NCI-H2171 treated with DMSO at 0.1 percent for 48 hours (cell line): ENCODE measurements at regions not wholly inside any gene's neighbourhood (a gene's known extent, or its start where the extent isn't known, plus 50 kb on each side); places are given as distances from the start of the nearest gene placed in this dataset.
"Not testable (repeated sequence)": the region's sequence is repeated elsewhere in the genome, so short reads cannot be mapped to it uniquely, and the experiment has no call there.

Source experiments
- DNase-seq: peaks from one replicate; lab custom pipeline; 2025; lab: John Stamatoyannopoulos, UW

GRCh38 chr10:37467246-37467645 is 341.8 kb downstream of the ANKRD30A start:
- DNase-seq, result no peak

GRCh38 chr10:37456456-37456855 is 331.1 kb downstream of the ANKRD30A start:
- no peak for DNase-seq

- DNase-seq, result no peak
These were observed 322.8 kb downstream of the ANKRD30A start for GRCh38 chr10:37448161-37448560.

- no peak for DNase-seq
These were observed 317.5 kb downstream of the ANKRD30A start for GRCh38 chr10:37442882-37443281.

- DNase-seq, result not testable (repeated sequence)
These were observed 315.8 kb downstream of the ANKRD30A start for GRCh38 chr10:37441224-37441623.

GRCh38 chr10:37439826-37440225 is 314.4 kb downstream of the ANKRD30A start:
- no peak for DNase-seq

- no peak for DNase-seq
These were observed 311.0 kb downstream of the ANKRD30A start for GRCh38 chr10:37436357-37436756.

- no peak for DNase-seq
These were observed 308.7 kb downstream of the ANKRD30A start for GRCh38 chr10:37434091-37434490.
